ENCODE measurements at regions not wholly inside any gene's neighbourhood (a gene's known extent, or its start where the extent isn't known, plus 50 kb on each side); places are given as distances from the start of the nearest gene placed in this dataset.
A peak's percentile ranks its signal among the peaks of the same experiment; 100 is the strongest.

GRCh38 chrX:79300856-79301255 lies 66.3 kb downstream of the ITM2A start:
- ATAC-seq (no peak), DNase-seq (ENCODE audit: low spot score) (no peak)
- Mint-ChIP-seq H3K36me3 (peaks cover 8% of the 10 kb centered on the region), H3K4me1 (ENCODE audit: low read depth in 2 of 2) (no peaks in the 10 kb centered on the region), H3K27me3 (peaks cover 0 to 14% of the 10 kb centered on the region in 2 donors), H3K9me3 (peaks cover 3% of the 10 kb centered on the region), H3K27ac (no peak overlapping the region), H3K4me3 (no peak overlapping the region)

- Mint-ChIP-seq H3K4me1 (ENCODE audit: low read depth in 2 of 2) (peaks cover 8 to 17% of the 10 kb centered on the region in 2 donors), H3K36me3 (peaks cover 10% of the 10 kb centered on the region), H3K4me3 (no peak overlapping the region), H3K9me3 (no peaks in the 10 kb centered on the region), H3K27me3 (peaks cover 0 to 13% of the 10 kb centered on the region in 2 donors), H3K27ac (no peak overlapping the region)
- no peak for DNase-seq (ENCODE audit: low spot score)
- ATAC-seq: peak in 1 of 2 donors; percentile 15
Measured at GRCh38 chrX:79290596-79290995, 76.5 kb downstream of the ITM2A start.

- peak in 1 of 2 donors; percentile 43 for ATAC-seq
- Mint-ChIP-seq H3K9me3 (no peaks in the 10 kb centered on the region), H3K36me3 (peaks cover 3% of the 10 kb centered on the region), H3K4me1 (ENCODE audit: low read depth in 2 of 2) (peaks cover 11 to 23% of the 10 kb centered on the region in 2 donors), H3K4me3 (no peak overlapping the region), H3K27me3 (peaks cover 0 to 16% of the 10 kb centered on the region in 2 donors), H3K27ac (no peak overlapping the region)
- DNase-seq (ENCODE audit: low spot score): no peak
Measured at GRCh38 chrX:79288733-79289132, 78.4 kb downstream of the ITM2A start.

DNA sequence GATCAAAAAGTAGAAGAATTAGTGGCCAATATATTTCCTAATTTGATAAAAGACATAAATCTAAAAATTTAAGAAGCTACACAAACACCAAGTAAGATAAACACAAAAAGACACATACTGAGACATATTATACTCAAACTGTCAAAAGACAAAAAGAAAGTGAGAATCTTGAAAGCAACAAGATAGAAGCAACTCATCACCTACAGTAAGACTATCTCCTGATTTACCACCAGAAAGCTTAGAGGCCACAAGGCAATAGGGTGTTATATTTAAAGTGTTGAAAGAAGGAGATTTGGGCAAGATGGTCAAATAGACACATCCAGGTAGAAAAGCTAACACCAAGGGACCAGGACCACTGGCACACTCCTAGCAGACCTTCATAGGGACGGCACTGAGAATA lies 79.4 kb downstream of the ITM2A start:
- H3K4me1 Mint-ChIP-seq (ENCODE audit: low read depth in 2 of 2): peaks cover 11 to 23% of the 10 kb centered on the region in 2 donors
- no peak overlapping the region for H3K27ac Mint-ChIP-seq
- H3K4me3 Mint-ChIP-seq: no peak overlapping the region
- no peak for DNase-seq (ENCODE audit: low spot score)
- H3K27me3 Mint-ChIP-seq: peaks cover 0 to 16% of the 10 kb centered on the region in 2 donors
- H3K36me3 Mint-ChIP-seq: no peaks in the 10 kb centered on the region
- no peak for ATAC-seq
- no peaks in the 10 kb centered on the region for H3K9me3 Mint-ChIP-seq

DNA sequence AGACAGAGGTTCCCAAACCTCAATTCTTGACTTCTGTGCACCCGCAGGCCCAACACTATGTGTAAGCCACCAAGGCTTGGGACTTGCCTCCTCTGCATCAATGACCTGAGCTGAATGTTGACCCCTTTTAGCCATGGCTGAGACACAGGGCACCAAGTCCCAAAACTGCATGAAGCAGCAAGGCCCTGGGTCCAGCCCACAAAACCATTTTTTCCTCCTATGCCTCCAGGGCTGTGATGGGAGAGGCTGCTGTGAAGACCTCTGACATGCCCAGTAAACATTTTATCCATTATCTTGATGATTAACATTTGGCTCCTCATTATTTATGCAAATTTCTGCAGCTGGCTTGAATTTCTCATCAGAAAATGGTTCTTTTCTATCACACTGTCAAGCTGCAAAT lies 85.4 kb downstream of the ITM2A start:
- DNase-seq (ENCODE audit: low spot score): no peak

GRCh38 chrX:79270401-79270800 lies 96.7 kb downstream of the ITM2A start:
- Mint-ChIP-seq H3K27ac (peak overlapping the region; percentile 82 to 90), H3K4me1 (ENCODE audit: low read depth in 2 of 2) (peaks cover 33 to 39% of the 10 kb centered on the region in 2 donors), H3K36me3 (peaks cover 4% of the 10 kb centered on the region), H3K4me3 (peak overlapping the region; percentile 35), H3K9me3 (no peaks in the 10 kb centered on the region), H3K27me3 (peaks cover 0 to 13% of the 10 kb centered on the region in 2 donors)
- DNase-seq (ENCODE audit: low spot score) (peak; percentile 82), ATAC-seq (peak; percentile 98 to 99)

More for the DNA sequence above, 85.4 kb downstream of the ITM2A start:
- Mint-ChIP-seq H3K27me3 (peaks cover 0 to 13% of the 10 kb centered on the region in 2 donors), H3K9me3 (no peaks in the 10 kb centered on the region), H3K4me1 (ENCODE audit: low read depth in 2 of 2) (peaks cover 10 to 11% of the 10 kb centered on the region in 2 donors), H3K27ac (no peak overlapping the region), H3K4me3 (no peak overlapping the region), H3K36me3 (peaks cover 34% of the 10 kb centered on the region)
- no peak for ATAC-seq

DNA sequence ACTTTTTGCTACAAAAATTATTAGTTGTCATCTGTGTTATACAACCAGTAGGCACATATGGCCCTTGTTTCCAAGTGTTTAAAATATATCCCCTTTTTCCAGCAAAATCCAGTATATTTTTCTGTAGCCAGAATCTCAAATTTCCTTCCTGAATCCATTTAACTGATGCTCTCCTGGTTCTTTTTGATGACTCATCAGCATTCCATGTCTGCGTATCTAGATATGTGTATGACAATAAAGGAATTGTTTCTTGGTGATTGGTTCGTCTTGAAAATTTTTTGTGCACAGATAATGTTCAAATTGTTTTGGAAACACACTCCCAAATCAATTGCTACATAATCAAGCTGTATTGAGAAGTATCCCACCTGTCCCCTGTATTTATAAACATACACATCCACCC lies 98.3 kb downstream of the ITM2A start:
- no peak for ATAC-seq
- H3K36me3 Mint-ChIP-seq: peaks cover 4% of the 10 kb centered on the region
- H3K9me3 Mint-ChIP-seq: no peaks in the 10 kb centered on the region
- peaks cover 0 to 13% of the 10 kb centered on the region in 2 donors for H3K27me3 Mint-ChIP-seq
- peak overlapping the region; percentile 38 for H3K4me3 Mint-ChIP-seq
- no peak for DNase-seq (ENCODE audit: low spot score)
- H3K4me1 Mint-ChIP-seq (ENCODE audit: low read depth in 2 of 2): peaks cover 35 to 49% of the 10 kb centered on the region in 2 donors
- peak overlapping the region; percentile 82 to 90 for H3K27ac Mint-ChIP-seq

GRCh38 chrX:79266702-79267101 lies 100.4 kb downstream of the ITM2A start:
- Mint-ChIP-seq H3K36me3 (peaks cover 8% of the 10 kb centered on the region), H3K27me3 (peaks cover 0 to 8% of the 10 kb centered on the region in 2 donors), H3K27ac (peak overlapping the region; percentile 82 to 90), H3K4me1 (ENCODE audit: low read depth in 2 of 2) (peaks cover 44 to 64% of the 10 kb centered on the region in 2 donors), H3K9me3 (no peaks in the 10 kb centered on the region), H3K4me3 (peak overlapping the region; percentile 48)
- ATAC-seq: no peak
- DNase-seq (ENCODE audit: low spot score): no peak

GRCh38 chrX:79263550-79263949 lies 103.6 kb downstream of the ITM2A start:
- peaks cover 5% of the 10 kb centered on the region for H3K36me3 Mint-ChIP-seq
- DNase-seq (ENCODE audit: low spot score) (no peak), ATAC-seq (no peak)
- peak overlapping the region; percentile 85 to 92 for H3K27ac Mint-ChIP-seq
- no peaks in the 10 kb centered on the region for H3K9me3 Mint-ChIP-seq
- peaks cover 53 to 66% of the 10 kb centered on the region in 2 donors for H3K4me1 Mint-ChIP-seq (ENCODE audit: low read depth in 2 of 2)
- H3K4me3 Mint-ChIP-seq: peak overlapping the region; percentile 93
- H3K27me3 Mint-ChIP-seq: peaks cover 0 to 4% of the 10 kb centered on the region in 2 donors

GRCh38 chrX:79259073-79259689 lies 108.0 kb downstream of the ITM2A start:
- ATAC-seq: peak; percentile 94 to 96
- no peaks in the 10 kb centered on the region for H3K9me3 Mint-ChIP-seq
- peak; percentile 87 for DNase-seq (ENCODE audit: low spot score)
- peaks cover 66 to 67% of the 10 kb centered on the region in 2 donors for H3K4me1 Mint-ChIP-seq (ENCODE audit: low read depth in 2 of 2)
- peak overlapping the region; percentile 85 to 92 for H3K27ac Mint-ChIP-seq
- H3K4me3 Mint-ChIP-seq: peak overlapping the region; percentile 75
- H3K27me3 Mint-ChIP-seq: peaks cover 0 to 5% of the 10 kb centered on the region in 2 donors
- H3K36me3 Mint-ChIP-seq: peaks cover 19% of the 10 kb centered on the region

DNA sequence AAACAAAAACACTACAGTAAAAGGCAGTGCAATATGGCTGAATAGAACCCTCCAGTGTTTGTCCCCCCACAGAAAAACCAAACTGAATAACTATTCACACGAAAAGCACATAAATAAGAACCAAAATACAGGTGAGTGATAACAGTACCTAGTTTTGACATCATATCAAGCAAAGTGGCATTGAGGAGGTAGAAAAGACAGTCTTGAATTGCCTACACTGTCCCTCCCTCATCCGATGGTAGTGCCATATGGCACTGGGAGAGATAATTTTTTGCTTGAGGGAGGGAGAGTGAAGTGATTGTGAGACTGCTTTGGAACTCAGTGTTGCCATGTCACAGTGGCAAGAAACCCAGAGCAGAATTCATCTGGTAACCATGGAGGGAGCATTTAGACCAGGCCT lies 99.2 kb downstream of the GPR174 start:
- Mint-ChIP-seq H3K4me3 (no peak overlapping the region), H3K4me1 (ENCODE audit: low read depth in 2 of 2) (peaks cover 31 to 49% of the 10 kb centered on the region in 2 donors), H3K27ac (peak overlapping the region in 1 of 2 donors; percentile 34), H3K27me3 (peaks cover 0 to 13% of the 10 kb centered on the region in 2 donors), H3K36me3 (peaks cover 32% of the 10 kb centered on the region), H3K9me3 (no peaks in the 10 kb centered on the region)
- no peak for ATAC-seq
- no peak for DNase-seq (ENCODE audit: low spot score)

DNA sequence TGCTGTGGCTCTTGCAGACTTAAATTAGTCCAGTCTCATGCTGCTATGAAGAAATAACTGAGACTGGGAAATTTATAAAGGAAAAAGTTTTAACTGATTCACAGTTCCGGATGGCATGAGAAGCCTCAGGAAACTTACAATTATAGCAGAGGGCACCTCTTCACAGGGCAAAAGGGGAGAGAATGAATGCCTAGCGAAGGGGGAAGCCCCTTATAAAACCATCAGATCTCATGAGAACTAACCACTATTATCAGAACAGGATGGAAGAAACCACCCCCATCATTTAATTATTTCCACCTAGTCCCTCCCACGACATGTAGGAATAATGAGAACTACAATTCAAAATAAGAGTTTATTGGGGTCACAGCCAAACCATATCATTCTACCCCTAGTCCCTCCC lies 91.4 kb downstream of the GPR174 start:
- no peak for ATAC-seq
- Mint-ChIP-seq H3K4me3 (peak overlapping the region; percentile 4), H3K27ac (peak overlapping the region in 1 of 2 donors; percentile 28), H3K27me3 (peaks cover 0 to 3% of the 10 kb centered on the region in 2 donors), H3K9me3 (no peaks in the 10 kb centered on the region), H3K4me1 (ENCODE audit: low read depth in 2 of 2) (peaks cover 17 to 22% of the 10 kb centered on the region in 2 donors), H3K36me3 (peaks cover 22% of the 10 kb centered on the region)
- no peak for DNase-seq (ENCODE audit: low spot score)

DNA sequence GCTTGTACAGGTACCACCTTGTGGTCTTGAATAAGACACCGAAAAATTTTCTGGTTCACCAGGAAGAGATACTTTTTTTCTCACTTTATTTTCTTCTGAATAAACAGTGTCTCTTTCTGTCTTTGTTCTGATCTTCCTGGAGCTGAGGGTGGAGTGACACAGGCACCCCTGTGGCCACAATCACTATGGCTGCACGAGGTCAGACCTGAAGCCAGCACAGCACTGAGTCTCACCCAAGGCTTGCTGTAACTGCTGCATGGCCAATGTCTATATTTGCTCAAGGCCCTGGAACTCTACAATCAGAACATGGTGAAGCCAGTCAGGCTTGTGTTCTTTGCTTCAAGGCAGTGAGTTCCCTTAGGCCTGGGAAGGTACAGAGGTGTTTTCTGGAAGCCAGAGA lies 87.2 kb downstream of the GPR174 start:
- Mint-ChIP-seq H3K27me3 (peaks cover 0 to 5% of the 10 kb centered on the region in 2 donors), H3K4me1 (ENCODE audit: low read depth in 2 of 2) (peaks cover 12 to 40% of the 10 kb centered on the region in 2 donors), H3K36me3 (peaks cover 18% of the 10 kb centered on the region), H3K27ac (peak overlapping the region; percentile 57 to 65), H3K4me3 (peak overlapping the region; percentile 22), H3K9me3 (no peaks in the 10 kb centered on the region)
- ATAC-seq: peak in 1 of 2 donors; percentile 46
- no peak for DNase-seq (ENCODE audit: low spot score)

Data from natural killer cell treated with Interleukin-12 subunit alpha and Interleukin-12 subunit beta and Interleukin-15 and Interleukin-18, amount 100 ng/mL, for 72 hours (primary cell).